HepG2 (cell line): ENCODE measurements at regions not wholly inside any gene's neighbourhood (a gene's known extent, or its start where the extent isn't known, plus 50 kb on each side); places are given as distances from the start of the nearest gene placed in this dataset.

Experiments used
- ATF7 ChIP-seq, 2 experiments: fragments of 450-650 bp in 1 of 2; sonication (generic) in 1 of 2; formaldehyde crosslinking in 1 of 2; IDR thresholded peaks; 2 replicates each; pipeline versions ENCODE4 v1.4.0 to v1.6.1; 2016 to 2020; ENCODE audit warnings: antibody characterized with exemption in 1 of 2, mild to moderate bottlenecking in 1 of 2, missing genetic modification reagents in 1 of 2
- CCDC6 ChIP-seq: sonication (generic); formaldehyde crosslinking; IDR thresholded peaks from 2 replicates; pipeline ENCODE4 v1.8.1; 2022; ENCODE audit warnings: mild to moderate bottlenecking, missing genetic modification reagents, moderate library complexity
- CREB1 ChIP-seq, 2 experiments: fragments of 450-650 bp in 1 of 2; IDR thresholded peaks; 2 replicates each; pipeline ENCODE4 v1.6.1; 2016 to 2017; ENCODE audit warnings: control low read depth in 1 of 2, mild to moderate bottlenecking in 1 of 2, missing compliant biosample characterization in 1 of 2, missing genetic modification characterization in 1 of 2
- FOSL2 ChIP-seq: sonication (generic); formaldehyde crosslinking; IDR thresholded peaks from 2 replicates; pipeline ENCODE4 v1.4.0; 2020; ENCODE audit warnings: missing genetic modification reagents
- FOXJ3 ChIP-seq: sonication (generic); formaldehyde crosslinking; IDR thresholded peaks from 2 replicates; pipeline ENCODE4 v1.4.0; 2020; ENCODE audit warnings: missing genetic modification reagents, mild to moderate bottlenecking, borderline replicate concordance
- SMAD3 ChIP-seq: sonication (generic); formaldehyde crosslinking; IDR thresholded peaks from 2 replicates; pipeline ENCODE4 v1.4.0; 2020; ENCODE audit warnings: missing genetic modification reagents
- THAP11 ChIP-seq: IDR thresholded peaks from 2 replicates; pipeline ENCODE4 v1.6.1; 2016; ENCODE audit warnings: missing biosample characterization, missing genetic modification reagents
- TOPORS ChIP-seq: sonication (generic); formaldehyde crosslinking; IDR thresholded peaks from 2 replicates; pipeline ENCODE4 v1.8.0; 2023; ENCODE audit warnings: mild to moderate bottlenecking, missing genetic modification reagents
- U2AF1 ChIP-seq: fragments of 200-400 bp; formaldehyde crosslinking; optimal IDR thresholded peaks from 2 replicates; pipeline ENCODE3; 2017; ENCODE audit warnings: mild to moderate bottlenecking, low read depth, low read length
- ZBTB42 ChIP-seq: sonication (generic); formaldehyde crosslinking; IDR thresholded peaks from 2 replicates; pipeline ENCODE4 v1.5.0; 2020; ENCODE audit warnings: mild to moderate bottlenecking, missing genetic modification reagents
- ZFP37 ChIP-seq: sonication (generic); formaldehyde crosslinking; IDR thresholded peaks from 2 replicates; pipeline ENCODE4 v1.4.0; 2020; ENCODE audit warnings: missing genetic modification reagents, borderline replicate concordance
- ZNF234 ChIP-seq: sonication (generic); formaldehyde crosslinking; conservative IDR thresholded peaks from 2 replicates; pipeline ENCODE4 v1.5.1; 2020; ENCODE audit warnings: mild to moderate bottlenecking, missing genetic modification reagents
- ZNF549 ChIP-seq: sonication (generic); formaldehyde crosslinking; IDR thresholded peaks from 2 replicates; pipeline ENCODE4 v1.5.0; 2020; ENCODE audit warnings: missing genetic modification reagents
- ZNF589 ChIP-seq: sonication (generic); formaldehyde crosslinking; conservative IDR thresholded peaks from 2 replicates; pipeline ENCODE4 v1.8.0; 2022; ENCODE audit warnings: mild to moderate bottlenecking, moderate library complexity, missing genetic modification reagents
- ZNF629 ChIP-seq: sonication (generic); formaldehyde crosslinking; conservative IDR thresholded peaks from 2 replicates; pipeline ENCODE4 v1.5.0; 2020; ENCODE audit warnings: missing genetic modification reagents
- ZNF761 ChIP-seq: sonication (generic); formaldehyde crosslinking; conservative IDR thresholded peaks from 2 replicates; pipeline ENCODE4 v1.4.0; 2020; ENCODE audit warnings: mild to moderate bottlenecking, missing genetic modification reagents
- ZNF839 ChIP-seq: sonication (generic); formaldehyde crosslinking; IDR thresholded peaks from 2 replicates; pipeline ENCODE4 v1.4.0; 2020; ENCODE audit warnings: missing genetic modification reagents, mild to moderate bottlenecking, borderline replicate concordance
- TF ChIP-seq, protein P1 (sequence below): sonication (generic); formaldehyde crosslinking; IDR thresholded peaks from 2 replicates; pipeline ENCODE4 v1.5.0; 2020; ENCODE audit warnings: mild to moderate bottlenecking, missing genetic modification reagents
- TF ChIP-seq, protein P2 (sequence below): fragments of 450-650 bp; IDR thresholded peaks from 2 replicates; pipeline ENCODE4 v1.6.1; 2017; ENCODE audit warnings: mild to moderate bottlenecking

DNA sequence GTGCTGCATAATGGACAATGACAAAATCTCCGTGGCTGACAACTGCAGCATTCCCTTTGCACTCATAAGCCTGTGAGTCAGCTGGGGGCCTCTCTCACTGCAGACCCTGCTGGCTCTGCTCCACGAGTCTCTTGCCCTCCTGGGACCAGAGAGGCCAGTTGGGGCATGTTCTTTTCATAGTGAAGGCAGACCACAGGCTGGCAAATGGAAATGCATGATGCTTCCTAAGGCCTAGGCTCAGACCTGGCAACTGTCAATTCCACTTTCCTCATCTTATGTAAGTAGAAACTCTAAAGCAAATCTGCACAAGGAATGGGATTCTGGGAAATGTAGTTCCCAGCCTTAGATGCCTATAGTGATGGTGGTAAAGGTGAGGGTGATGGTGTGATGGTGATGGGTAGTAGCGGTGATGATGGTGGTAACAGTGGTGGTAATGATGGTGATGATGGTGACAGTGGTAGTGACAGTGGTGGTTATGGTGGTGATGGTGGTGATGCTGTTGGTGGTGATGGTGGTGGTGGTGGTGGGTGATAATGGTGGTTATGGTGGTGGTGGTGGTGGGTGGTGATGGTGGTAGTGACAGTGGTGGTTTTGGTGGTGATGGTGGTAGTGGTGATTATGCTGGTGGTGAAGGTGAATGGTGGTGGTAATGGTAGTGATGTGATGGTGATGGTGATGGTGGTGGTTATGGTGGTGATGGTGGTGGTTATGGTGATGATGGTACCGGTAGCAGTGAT lies 185.8 kb upstream of the ARL4C start (continued):
- no peak for TF ChIP-seq CCDC6 (CRISPR knock-in tag)
- TF ChIP-seq, protein P1, sequence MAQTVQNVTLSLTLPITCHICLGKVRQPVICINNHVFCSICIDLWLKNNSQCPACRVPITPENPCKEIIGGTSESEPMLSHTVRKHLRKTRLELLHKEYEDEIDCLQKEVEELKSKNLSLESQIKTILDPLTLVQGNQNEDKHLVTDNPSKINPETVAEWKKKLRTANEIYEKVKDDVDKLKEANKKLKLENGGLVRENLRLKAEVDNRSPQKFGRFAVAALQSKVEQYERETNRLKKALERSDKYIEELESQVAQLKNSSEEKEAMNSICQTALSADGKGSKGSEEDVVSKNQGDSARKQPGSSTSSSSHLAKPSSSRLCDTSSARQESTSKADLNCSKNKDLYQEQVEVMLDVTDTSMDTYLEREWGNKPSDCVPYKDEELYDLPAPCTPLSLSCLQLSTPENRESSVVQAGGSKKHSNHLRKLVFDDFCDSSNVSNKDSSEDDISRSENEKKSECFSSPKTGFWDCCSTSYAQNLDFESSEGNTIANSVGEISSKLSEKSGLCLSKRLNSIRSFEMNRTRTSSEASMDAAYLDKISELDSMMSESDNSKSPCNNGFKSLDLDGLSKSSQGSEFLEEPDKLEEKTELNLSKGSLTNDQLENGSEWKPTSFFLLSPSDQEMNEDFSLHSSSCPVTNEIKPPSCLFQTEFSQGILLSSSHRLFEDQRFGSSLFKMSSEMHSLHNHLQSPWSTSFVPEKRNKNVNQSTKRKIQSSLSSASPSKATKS (CRISPR knock-in tag), result no peak
- TF ChIP-seq ZNF629 (CRISPR knock-in tag), result no peak
- no peak for TF ChIP-seq U2AF1
- peak; percentile 52 for TF ChIP-seq FOSL2 (CRISPR knock-in tag)
- no peak for TF ChIP-seq FOXJ3 (CRISPR knock-in tag)
- peak; percentile 80; the same call in 1 of the 2 replicates for TF ChIP-seq CREB1 (IDR thresholded peaks at IDR 0.05)
- TF ChIP-seq CREB1 (CRISPR knock-in tag; IDR thresholded peaks at IDR 0.05), result no peak
- no peak for TF ChIP-seq ZNF589 (CRISPR knock-in tag)
- no peak for TF ChIP-seq ZNF234 (CRISPR knock-in tag)
- no peak for TF ChIP-seq SMAD3
- TF ChIP-seq TOPORS (CRISPR knock-in tag), result no peak
- TF ChIP-seq ZNF549 (CRISPR knock-in tag), result no peak
- peak; percentile 96 for TF ChIP-seq THAP11 (CRISPR knock-in tag)
- TF ChIP-seq ZFP37 (CRISPR knock-in tag), result no peak
- TF ChIP-seq ZNF761, result no peak
- TF ChIP-seq, protein P2, sequence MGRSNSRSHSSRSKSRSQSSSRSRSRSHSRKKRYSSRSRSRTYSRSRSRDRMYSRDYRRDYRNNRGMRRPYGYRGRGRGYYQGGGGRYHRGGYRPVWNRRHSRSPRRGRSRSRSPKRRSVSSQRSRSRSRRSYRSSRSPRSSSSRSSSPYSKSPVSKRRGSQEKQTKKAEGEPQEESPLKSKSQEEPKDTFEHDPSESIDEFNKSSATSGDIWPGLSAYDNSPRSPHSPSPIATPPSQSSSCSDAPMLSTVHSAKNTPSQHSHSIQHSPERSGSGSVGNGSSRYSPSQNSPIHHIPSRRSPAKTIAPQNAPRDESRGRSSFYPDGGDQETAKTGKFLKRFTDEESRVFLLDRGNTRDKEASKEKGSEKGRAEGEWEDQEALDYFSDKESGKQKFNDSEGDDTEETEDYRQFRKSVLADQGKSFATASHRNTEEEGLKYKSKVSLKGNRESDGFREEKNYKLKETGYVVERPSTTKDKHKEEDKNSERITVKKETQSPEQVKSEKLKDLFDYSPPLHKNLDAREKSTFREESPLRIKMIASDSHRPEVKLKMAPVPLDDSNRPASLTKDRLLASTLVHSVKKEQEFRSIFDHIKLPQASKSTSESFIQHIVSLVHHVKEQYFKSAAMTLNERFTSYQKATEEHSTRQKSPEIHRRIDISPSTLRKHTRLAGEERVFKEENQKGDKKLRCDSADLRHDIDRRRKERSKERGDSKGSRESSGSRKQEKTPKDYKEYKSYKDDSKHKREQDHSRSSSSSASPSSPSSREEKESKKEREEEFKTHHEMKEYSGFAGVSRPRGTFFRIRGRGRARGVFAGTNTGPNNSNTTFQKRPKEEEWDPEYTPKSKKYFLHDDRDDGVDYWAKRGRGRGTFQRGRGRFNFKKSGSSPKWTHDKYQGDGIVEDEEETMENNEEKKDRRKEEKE, result no peak
- TF ChIP-seq ATF7 (IDR thresholded peaks at IDR 0.05), result no peak
- TF ChIP-seq ATF7 (CRISPR knock-in tag; IDR thresholded peaks at IDR 0.05), result no peak
- no peak for TF ChIP-seq ZNF839 (CRISPR knock-in tag)
- no peak for TF ChIP-seq ZBTB42 (CRISPR knock-in tag)
